ENCODE measurements at regions not wholly inside any gene's neighbourhood (a gene's known extent, or its start where the extent isn't known, plus 50 kb on each side); places are given as distances from the start of the nearest gene placed in this dataset.

- Histone ChIP-seq H3K27me3 (no peaks in the 10 kb centered on the region), H3K9me3 (no peaks in the 10 kb centered on the region), H3K36me3 (no peaks in the 10 kb centered on the region), H3K4me1 (no peaks in the 10 kb centered on the region), H3K27ac (no peak overlapping the region), H3K4me3 (no peak overlapping the region)
- TF ChIP-seq CTCF (IDR thresholded peaks at IDR 0.05) (no peak), POLR2A (IDR thresholded peaks at IDR 0.05) (no peak)
- intact Hi-C loops (cut with DNase I), result loop anchor here in 1 of 10 donors (10.0 kb wide), 2 partner anchors 52 to 162 kb away; partner anchors contain the start of gene TNRC6C
- ATAC-seq (no peak), DNase-seq (peak in 1 of 5 donors; percentile 3)
- 84 to 91% (median 89%) methylated on average over 10 of the region's 10 CpGs for WGBS, 4 donors
Observed at GRCh38 chr17:77792626-77793025, 165.9 kb upstream of the TNRC6C start.

GRCh38 chr17:77793146-77793970 is 165.1 kb upstream of the TNRC6C start:
- DNase-seq, result peak in 1 of 5 donors; percentile 17
- no peaks in the 10 kb centered on the region for H3K9me3 ChIP-seq

GRCh38 chr17:77793971-77794235 is 164.6 kb upstream of the TNRC6C start:
- ATAC-seq, result no peak
- H3K27ac ChIP-seq, result no peak overlapping the region
- H3K9me3 ChIP-seq, result no peaks in the 10 kb centered on the region
- intact Hi-C loops (cut with DNase I), result loop anchor here in 1 of 10 donors (10.0 kb wide), 2 partner anchors 51 to 161 kb away; partner anchors contain the start of gene TNRC6C
- no peak overlapping the region for H3K4me3 ChIP-seq
- H3K4me1 ChIP-seq, result no peaks in the 10 kb centered on the region
- 89 to 94% (median 92%) methylated on average over 4 to 5 of the region's 5 CpGs for WGBS, 4 donors
- TF ChIP-seq CTCF (IDR thresholded peaks at IDR 0.05) (no peak), POLR2A (IDR thresholded peaks at IDR 0.05) (no peak)
- H3K27me3 ChIP-seq, result no peaks in the 10 kb centered on the region
- DNase-seq, result no peak
- no peaks in the 10 kb centered on the region for H3K36me3 ChIP-seq

More at GRCh38 chr17:77793146-77793970, 165.1 kb upstream of the TNRC6C start:
- Histone ChIP-seq H3K4me1 (no peaks in the 10 kb centered on the region), H3K27me3 (no peaks in the 10 kb centered on the region), H3K36me3 (no peaks in the 10 kb centered on the region), H3K4me3 (no peak overlapping the region), H3K27ac (no peak overlapping the region)
- TF ChIP-seq CTCF (IDR thresholded peaks at IDR 0.05) (no peak), POLR2A (IDR thresholded peaks at IDR 0.05) (no peak)
- intact Hi-C loops (cut with DNase I), result loop anchor here in 1 of 10 donors (10.0 kb wide), 2 partner anchors 51 to 161 kb away; partner anchors contain the start of gene TNRC6C
- ATAC-seq, result no peak
- WGBS, 4 donors, result 77 to 82% (median 80%) methylated on average over 39 to 40 of the region's 40 CpGs

DNA sequence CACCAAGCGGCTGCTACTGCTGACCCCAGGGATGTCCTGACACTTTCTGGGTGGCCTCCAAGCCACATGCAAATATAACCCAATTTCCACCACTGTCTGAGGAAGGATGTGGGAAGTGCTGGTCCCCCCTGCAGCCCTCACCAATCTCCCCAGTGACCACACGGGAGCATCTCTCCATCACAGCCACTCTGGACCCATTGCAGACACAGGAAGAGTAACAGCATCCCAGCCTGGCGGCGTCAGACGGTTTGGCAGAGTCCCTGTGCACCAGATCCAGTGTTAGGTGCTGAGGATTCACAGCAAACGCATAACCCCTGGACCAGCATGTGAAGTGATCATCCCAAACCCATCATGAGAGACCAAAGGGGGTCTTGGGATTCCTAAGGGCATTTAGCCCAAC is 163.7 kb upstream of the TNRC6C start:
- no peak overlapping the region for H3K4me3 ChIP-seq
- 66 to 96% (median 78%) methylated on average over 6 of the region's 6 CpGs for WGBS, 4 donors
- intact Hi-C loops (cut with DNase I), result loop anchor here in 1 of 10 donors (10.0 kb wide), 2 partner anchors 50 to 160 kb away; partner anchors contain the start of gene TNRC6C
- no peaks in the 10 kb centered on the region for H3K36me3 ChIP-seq
- no peaks in the 10 kb centered on the region for H3K4me1 ChIP-seq
- peak in 1 of 5 donors; percentile 13 for DNase-seq
- H3K9me3 ChIP-seq, result no peaks in the 10 kb centered on the region
- TF ChIP-seq CTCF (IDR thresholded peaks at IDR 0.05), result no peak
- no peak for TF ChIP-seq POLR2A (IDR thresholded peaks at IDR 0.05)
- no peak overlapping the region for H3K27ac ChIP-seq
- no peaks in the 10 kb centered on the region for H3K27me3 ChIP-seq
- ATAC-seq, result no peak
